ENCODE measurements at regions not wholly inside any gene's neighbourhood (a gene's known extent, or its start where the extent isn't known, plus 50 kb on each side); places are given as distances from the start of the nearest gene placed in this dataset.

GRCh38 chr5:97644206-97644605 lies 461.2 kb upstream of the RIOK2 start:
- TF ChIP-seq, protein P1, sequence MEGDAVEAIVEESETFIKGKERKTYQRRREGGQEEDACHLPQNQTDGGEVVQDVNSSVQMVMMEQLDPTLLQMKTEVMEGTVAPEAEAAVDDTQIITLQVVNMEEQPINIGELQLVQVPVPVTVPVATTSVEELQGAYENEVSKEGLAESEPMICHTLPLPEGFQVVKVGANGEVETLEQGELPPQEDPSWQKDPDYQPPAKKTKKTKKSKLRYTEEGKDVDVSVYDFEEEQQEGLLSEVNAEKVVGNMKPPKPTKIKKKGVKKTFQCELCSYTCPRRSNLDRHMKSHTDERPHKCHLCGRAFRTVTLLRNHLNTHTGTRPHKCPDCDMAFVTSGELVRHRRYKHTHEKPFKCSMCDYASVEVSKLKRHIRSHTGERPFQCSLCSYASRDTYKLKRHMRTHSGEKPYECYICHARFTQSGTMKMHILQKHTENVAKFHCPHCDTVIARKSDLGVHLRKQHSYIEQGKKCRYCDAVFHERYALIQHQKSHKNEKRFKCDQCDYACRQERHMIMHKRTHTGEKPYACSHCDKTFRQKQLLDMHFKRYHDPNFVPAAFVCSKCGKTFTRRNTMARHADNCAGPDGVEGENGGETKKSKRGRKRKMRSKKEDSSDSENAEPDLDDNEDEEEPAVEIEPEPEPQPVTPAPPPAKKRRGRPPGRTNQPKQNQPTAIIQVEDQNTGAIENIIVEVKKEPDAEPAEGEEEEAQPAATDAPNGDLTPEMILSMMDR (IDR thresholded peaks at IDR 0.05) = no peak
- TF ChIP-seq POLR2A (IDR thresholded peaks at IDR 0.05) = no peak
- H3K4me3 ChIP-seq = no peak overlapping the region
- intact Hi-C loops (cut with DNase I; ENCODE audit: low total_unique reads) = no loop called here
- H3K27ac ChIP-seq = no peak overlapping the region
- no peaks in the 10 kb centered on the region for H3K27me3 ChIP-seq
- H3K36me3 ChIP-seq = no peaks in the 10 kb centered on the region
- DNase-seq = no peak
- no peaks in the 10 kb centered on the region for H3K4me1 ChIP-seq
- no peaks in the 10 kb centered on the region for H3K9me3 ChIP-seq

- Histone ChIP-seq H3K36me3 (no peaks in the 10 kb centered on the region), H3K9me3 (no peaks in the 10 kb centered on the region), H3K4me3 (no peak overlapping the region), H3K27ac (no peak overlapping the region), H3K27me3 (no peaks in the 10 kb centered on the region), H3K4me1 (no peaks in the 10 kb centered on the region)
- no peak for TF ChIP-seq POLR2A (IDR thresholded peaks at IDR 0.05)
- TF ChIP-seq, protein P1 (IDR thresholded peaks at IDR 0.05) = no peak
- DNase-seq = no peak
- intact Hi-C loops (cut with DNase I; ENCODE audit: low total_unique reads) = no loop called here
These were observed 461.8 kb upstream of the RIOK2 start for GRCh38 chr5:97644896-97645295.

- DNase-seq = no peak
- no peak for TF ChIP-seq POLR2A (IDR thresholded peaks at IDR 0.05)
- TF ChIP-seq, protein P1 (IDR thresholded peaks at IDR 0.05) = no peak
- Histone ChIP-seq H3K9me3 (no peaks in the 10 kb centered on the region), H3K36me3 (no peaks in the 10 kb centered on the region), H3K4me1 (no peaks in the 10 kb centered on the region), H3K4me3 (no peak overlapping the region), H3K27me3 (no peaks in the 10 kb centered on the region), H3K27ac (no peak overlapping the region)
- intact Hi-C loops (cut with DNase I; ENCODE audit: low total_unique reads) = no loop called here
These were observed 474.2 kb upstream of the RIOK2 start for GRCh38 chr5:97657239-97657638.

DNA sequence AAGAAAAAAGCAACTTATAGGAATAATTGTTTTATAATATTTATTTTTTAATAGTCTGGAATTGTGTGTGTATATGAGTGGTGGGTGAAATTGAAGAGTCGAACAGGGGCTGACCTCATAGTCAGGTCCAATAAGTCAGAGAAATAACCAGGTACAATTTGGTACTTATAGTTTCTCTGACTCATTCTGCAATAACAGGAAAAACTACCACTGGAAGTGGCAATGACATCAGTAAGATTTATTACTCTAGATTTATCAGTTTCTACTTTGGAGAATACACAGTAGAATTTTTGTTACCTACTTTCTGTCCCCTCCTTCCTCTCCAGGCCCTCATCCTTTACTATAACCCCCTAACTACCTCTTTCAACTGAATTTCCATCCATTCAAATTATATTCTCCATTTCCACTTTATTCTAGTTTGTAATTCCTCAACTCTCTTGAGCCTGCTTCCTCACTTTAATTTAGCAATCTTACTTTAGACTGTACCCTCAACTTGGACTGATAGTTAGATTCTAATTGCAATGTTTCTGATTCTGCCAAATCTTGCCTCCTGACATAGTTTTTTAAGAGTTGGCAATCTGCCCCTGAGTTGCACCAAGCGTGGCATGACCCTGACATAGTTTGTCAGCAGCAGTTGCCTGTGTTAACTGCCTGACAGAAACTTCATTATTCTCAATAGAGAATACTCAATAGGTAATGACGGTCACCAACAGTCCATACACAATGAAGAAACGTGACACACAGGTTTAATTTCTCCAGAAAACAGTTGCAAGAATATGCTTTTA lies 475.3 kb upstream of the RIOK2 start:
- DNase-seq = no peak
- intact Hi-C loops (cut with DNase I; ENCODE audit: low total_unique reads) = no loop called here
- no peak for TF ChIP-seq POLR2A (IDR thresholded peaks at IDR 0.05)
- TF ChIP-seq, protein P1 (IDR thresholded peaks at IDR 0.05) = no peak
- H3K27me3 ChIP-seq = no peaks in the 10 kb centered on the region
- no peaks in the 10 kb centered on the region for H3K9me3 ChIP-seq
- no peaks in the 10 kb centered on the region for H3K4me1 ChIP-seq
- H3K4me3 ChIP-seq = no peak overlapping the region
- no peak overlapping the region for H3K27ac ChIP-seq
- no peaks in the 10 kb centered on the region for H3K36me3 ChIP-seq

- intact Hi-C loops (cut with DNase I; ENCODE audit: low total_unique reads) = no loop called here
- no peaks in the 10 kb centered on the region for H3K4me1 ChIP-seq
- no peak overlapping the region for H3K4me3 ChIP-seq
- H3K27me3 ChIP-seq = no peaks in the 10 kb centered on the region
- DNase-seq = no peak
- H3K9me3 ChIP-seq = no peaks in the 10 kb centered on the region
- no peaks in the 10 kb centered on the region for H3K36me3 ChIP-seq
- TF ChIP-seq, protein P1 (IDR thresholded peaks at IDR 0.05) = no peak
- H3K27ac ChIP-seq = no peak overlapping the region
These were observed 483.7 kb upstream of the RIOK2 start for GRCh38 chr5:97666783-97667182.

All from uterus (tissue), 3 donors.